ENCODE measurements at regions not wholly inside any gene's neighbourhood (a gene's known extent, or its start where the extent isn't known, plus 50 kb on each side); places are given as distances from the start of the nearest gene placed in this dataset.

GRCh38 chr1:56374026-56374974, 205.1 kb downstream of the PLPP3 start:
- H3K4me1 ChIP-seq (ENCODE audit: control insufficient read depth, insufficient read depth, low read length) = peaks cover 37% of the 10 kb centered on the region
- H3K4me3 ChIP-seq (ENCODE audit: low read length) = peak overlapping the region; percentile 59
- H3K27me3 ChIP-seq (replicated peaks; ENCODE audit: control insufficient read depth, insufficient read depth, low read length) = no peaks in the 10 kb centered on the region
- H3K9ac ChIP-seq (ENCODE audit: low read length) = no peak overlapping the region
- no peak for DNase-seq (ENCODE audit: low read depth)
- no peaks in the 10 kb centered on the region for H3K9me3 ChIP-seq (ENCODE audit: control insufficient read depth, low read length)
- no peaks in the 10 kb centered on the region for H3K36me3 ChIP-seq (ENCODE audit: control insufficient read depth, insufficient read depth, low read length, severe bottlenecking)

DNA sequence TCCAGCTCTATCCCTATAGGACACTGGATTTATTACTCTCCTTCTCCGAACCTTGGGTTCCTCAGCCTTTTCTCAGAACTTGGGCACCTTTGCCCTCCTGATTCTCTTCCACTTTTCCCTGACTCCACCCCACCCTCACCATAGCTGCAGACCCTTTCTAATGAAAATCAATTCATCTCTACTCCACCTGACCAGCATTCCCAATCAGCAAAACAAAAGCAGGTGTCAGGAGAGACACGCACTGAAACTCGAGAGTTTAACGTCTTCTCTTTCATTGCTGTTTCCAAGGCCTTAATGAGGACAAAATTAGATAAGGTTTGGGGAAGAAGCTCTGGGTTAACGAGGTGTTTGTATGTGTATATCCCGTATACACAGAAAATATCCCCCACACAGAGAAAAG, 208.8 kb downstream of the PLPP3 start:
- Histone ChIP-seq H3K27me3 (replicated peaks; ENCODE audit: control insufficient read depth, insufficient read depth, low read length) (no peaks in the 10 kb centered on the region), H3K4me3 (ENCODE audit: low read length) (no peak overlapping the region), H3K36me3 (ENCODE audit: control insufficient read depth, insufficient read depth, low read length, severe bottlenecking) (no peaks in the 10 kb centered on the region), H3K9me3 (ENCODE audit: control insufficient read depth, low read length) (no peaks in the 10 kb centered on the region), H3K9ac (ENCODE audit: low read length) (no peak overlapping the region), H3K4me1 (ENCODE audit: control insufficient read depth, insufficient read depth, low read length) (peaks cover 21% of the 10 kb centered on the region)
- DNase-seq (ENCODE audit: low read depth) = no peak

DNA sequence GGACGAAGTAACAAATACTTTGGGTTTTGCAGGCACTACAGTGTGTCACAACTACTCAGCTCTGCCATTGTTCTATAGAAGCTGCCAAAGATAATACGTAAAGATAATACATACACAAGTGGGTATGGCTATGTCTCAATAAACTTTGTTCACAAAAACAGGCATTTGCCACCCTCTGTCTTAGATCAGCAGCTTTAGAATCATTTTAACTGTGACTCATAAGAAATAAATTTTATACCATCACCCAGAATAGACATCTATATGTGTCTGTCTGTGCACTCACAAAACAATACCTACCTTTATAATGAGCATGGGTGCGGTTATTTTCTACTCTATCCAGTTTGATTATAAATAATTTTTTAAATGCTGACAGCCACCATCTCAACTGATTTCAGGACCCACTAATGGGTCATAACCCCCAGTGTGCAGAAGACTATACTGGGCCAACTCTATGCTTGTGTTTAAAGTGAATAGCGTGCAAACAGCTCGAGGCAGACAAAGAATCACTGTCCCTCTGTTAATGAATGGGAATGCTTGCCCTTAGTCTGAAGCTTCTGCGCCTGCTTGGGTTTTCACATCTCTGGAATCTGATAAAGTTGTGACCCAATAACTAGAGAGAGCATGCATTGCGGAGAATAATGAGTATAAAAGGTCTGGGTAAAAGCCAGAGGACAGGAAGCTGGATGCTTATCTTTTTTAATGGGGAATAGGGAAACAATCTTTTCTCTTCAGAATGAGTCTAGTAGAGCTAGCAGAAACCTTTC, 216.2 kb downstream of the PLPP3 start:
- H3K9ac ChIP-seq (ENCODE audit: low read length) = no peak overlapping the region
- no peaks in the 10 kb centered on the region for H3K9me3 ChIP-seq (ENCODE audit: control insufficient read depth, low read length)
- no peak overlapping the region for H3K4me3 ChIP-seq (ENCODE audit: low read length)
- no peak for DNase-seq (ENCODE audit: low read depth)
- no peaks in the 10 kb centered on the region for H3K27me3 ChIP-seq (replicated peaks; ENCODE audit: control insufficient read depth, insufficient read depth, low read length)
- H3K4me1 ChIP-seq (ENCODE audit: control insufficient read depth, insufficient read depth, low read length) = no peaks in the 10 kb centered on the region
- no peaks in the 10 kb centered on the region for H3K36me3 ChIP-seq (ENCODE audit: control insufficient read depth, insufficient read depth, low read length, severe bottlenecking)

GRCh38 chr1:56360021-56360420, 219.3 kb downstream of the PLPP3 start:
- no peaks in the 10 kb centered on the region for H3K36me3 ChIP-seq (ENCODE audit: control insufficient read depth, insufficient read depth, low read length, severe bottlenecking)
- no peak overlapping the region for H3K4me3 ChIP-seq (ENCODE audit: low read length)
- no peaks in the 10 kb centered on the region for H3K4me1 ChIP-seq (ENCODE audit: control insufficient read depth, insufficient read depth, low read length)
- no peaks in the 10 kb centered on the region for H3K27me3 ChIP-seq (replicated peaks; ENCODE audit: control insufficient read depth, insufficient read depth, low read length)
- no peaks in the 10 kb centered on the region for H3K9me3 ChIP-seq (ENCODE audit: control insufficient read depth, low read length)
- DNase-seq (ENCODE audit: low read depth) = no peak
- H3K9ac ChIP-seq (ENCODE audit: low read length) = no peak overlapping the region

DNA sequence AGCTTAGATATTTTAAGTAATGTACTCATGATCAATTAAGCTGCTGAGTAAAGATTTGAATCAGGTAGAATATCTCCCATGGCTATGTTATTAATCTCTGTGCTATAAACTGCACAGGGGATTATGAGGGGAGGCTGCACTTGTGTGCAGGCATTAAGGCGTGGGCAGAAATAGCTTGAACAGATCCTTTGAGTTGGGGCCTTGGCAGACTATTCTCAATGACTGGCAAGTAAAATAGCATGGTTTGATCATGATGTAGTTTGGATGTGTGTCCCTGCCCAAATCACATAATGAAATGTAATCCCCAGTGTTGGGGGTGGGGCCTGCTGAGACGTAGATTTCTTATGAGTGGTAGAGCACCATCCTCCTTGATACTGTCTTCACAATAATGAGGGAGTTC, 220.3 kb downstream of the PLPP3 start:
- Histone ChIP-seq H3K36me3 (ENCODE audit: control insufficient read depth, insufficient read depth, low read length, severe bottlenecking) (no peaks in the 10 kb centered on the region), H3K9ac (ENCODE audit: low read length) (no peak overlapping the region), H3K9me3 (ENCODE audit: control insufficient read depth, low read length) (no peaks in the 10 kb centered on the region), H3K4me1 (ENCODE audit: control insufficient read depth, insufficient read depth, low read length) (no peaks in the 10 kb centered on the region), H3K27me3 (replicated peaks; ENCODE audit: control insufficient read depth, insufficient read depth, low read length) (no peaks in the 10 kb centered on the region), H3K4me3 (ENCODE audit: low read length) (no peak overlapping the region)
- DNase-seq (ENCODE audit: low read depth) = no peak

DNA sequence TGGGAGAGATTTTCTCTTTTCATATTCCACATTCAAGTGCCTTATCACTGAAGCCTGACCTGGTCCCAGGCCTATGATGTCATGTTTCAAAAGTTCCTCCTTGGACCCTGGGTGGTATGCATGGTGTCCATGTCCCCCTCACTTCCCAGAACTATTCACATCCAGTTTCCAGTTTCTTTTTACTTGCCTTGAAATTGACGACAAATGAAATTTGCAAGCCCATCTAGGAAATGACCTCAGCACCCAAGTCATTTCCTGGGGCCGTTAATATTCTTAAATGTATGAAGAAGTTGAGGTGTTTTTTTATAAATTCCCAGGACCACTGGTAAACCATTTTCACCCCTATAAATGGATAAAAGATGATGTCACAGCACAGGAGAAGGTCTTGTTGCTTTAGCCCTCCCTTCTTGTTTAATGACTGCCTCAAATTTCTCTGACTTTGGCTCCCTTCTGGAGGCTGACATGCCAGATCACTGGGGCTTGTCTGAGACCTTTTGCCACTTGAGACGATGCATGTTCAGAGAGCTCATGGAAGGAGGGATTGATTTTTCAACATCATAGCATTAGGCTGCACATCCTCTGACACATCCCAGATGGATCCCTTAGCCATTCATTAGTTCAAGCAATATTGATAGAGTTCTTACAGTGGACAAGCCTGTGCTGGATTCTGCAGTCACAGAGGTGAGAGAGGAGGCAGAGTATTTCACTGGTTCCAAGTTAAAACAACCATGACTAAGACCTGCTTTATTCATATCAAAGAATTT, 221.3 kb downstream of the PLPP3 start:
- Histone ChIP-seq H3K9me3 (ENCODE audit: control insufficient read depth, low read length) (no peaks in the 10 kb centered on the region), H3K4me1 (ENCODE audit: control insufficient read depth, insufficient read depth, low read length) (no peaks in the 10 kb centered on the region), H3K9ac (ENCODE audit: low read length) (no peak overlapping the region), H3K27me3 (replicated peaks; ENCODE audit: control insufficient read depth, insufficient read depth, low read length) (no peaks in the 10 kb centered on the region), H3K4me3 (ENCODE audit: low read length) (no peak overlapping the region), H3K36me3 (ENCODE audit: control insufficient read depth, insufficient read depth, low read length, severe bottlenecking) (no peaks in the 10 kb centered on the region)
- no peak for DNase-seq (ENCODE audit: low read depth)

- H3K27me3 ChIP-seq (replicated peaks; ENCODE audit: control insufficient read depth, insufficient read depth, low read length) = no peaks in the 10 kb centered on the region
- no peaks in the 10 kb centered on the region for H3K4me1 ChIP-seq (ENCODE audit: control insufficient read depth, insufficient read depth, low read length)
- no peak overlapping the region for H3K9ac ChIP-seq (ENCODE audit: low read length)
- H3K36me3 ChIP-seq (ENCODE audit: control insufficient read depth, insufficient read depth, low read length, severe bottlenecking) = no peaks in the 10 kb centered on the region
- H3K9me3 ChIP-seq (ENCODE audit: control insufficient read depth, low read length) = no peaks in the 10 kb centered on the region
- DNase-seq (ENCODE audit: low read depth) = no peak
- H3K4me3 ChIP-seq (ENCODE audit: low read length) = no peak overlapping the region
Observed at GRCh38 chr1:56356376-56356990, 222.9 kb downstream of the PLPP3 start.

GRCh38 chr1:56355918-56356317, 223.4 kb downstream of the PLPP3 start:
- DNase-seq (ENCODE audit: low read depth) = no peak
- no peak overlapping the region for H3K4me3 ChIP-seq (ENCODE audit: low read length)
- no peaks in the 10 kb centered on the region for H3K9me3 ChIP-seq (ENCODE audit: control insufficient read depth, low read length)
- no peak overlapping the region for H3K9ac ChIP-seq (ENCODE audit: low read length)
- H3K4me1 ChIP-seq (ENCODE audit: control insufficient read depth, insufficient read depth, low read length) = no peaks in the 10 kb centered on the region
- H3K27me3 ChIP-seq (replicated peaks; ENCODE audit: control insufficient read depth, insufficient read depth, low read length) = no peaks in the 10 kb centered on the region
- H3K36me3 ChIP-seq (ENCODE audit: control insufficient read depth, insufficient read depth, low read length, severe bottlenecking) = no peaks in the 10 kb centered on the region

DNA sequence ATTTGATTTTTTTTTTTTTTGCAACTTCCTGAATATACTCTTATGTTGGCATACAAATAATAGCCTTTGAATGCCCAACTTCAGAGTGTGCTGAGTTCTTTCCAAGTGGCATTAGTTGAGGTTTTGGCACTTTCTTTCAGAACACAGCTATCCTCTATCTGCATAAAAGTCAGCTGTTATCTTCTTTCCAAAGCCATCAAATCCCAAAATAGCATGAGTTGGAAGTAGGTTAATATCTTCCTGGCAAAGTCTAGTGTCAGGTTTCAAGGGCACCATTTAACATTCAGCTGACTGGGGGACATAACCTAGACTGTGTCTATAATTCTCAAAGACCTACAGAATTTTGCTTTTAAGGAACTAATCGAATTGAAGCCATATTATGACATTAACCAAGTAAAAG, 223.9 kb downstream of the PLPP3 start:
- H3K9ac ChIP-seq (ENCODE audit: low read length) = no peak overlapping the region
- DNase-seq (ENCODE audit: low read depth) = no peak
- no peaks in the 10 kb centered on the region for H3K9me3 ChIP-seq (ENCODE audit: control insufficient read depth, low read length)
- H3K36me3 ChIP-seq (ENCODE audit: control insufficient read depth, insufficient read depth, low read length, severe bottlenecking) = no peaks in the 10 kb centered on the region
- no peak overlapping the region for H3K4me3 ChIP-seq (ENCODE audit: low read length)
- no peaks in the 10 kb centered on the region for H3K4me1 ChIP-seq (ENCODE audit: control insufficient read depth, insufficient read depth, low read length)
- no peaks in the 10 kb centered on the region for H3K27me3 ChIP-seq (replicated peaks; ENCODE audit: control insufficient read depth, insufficient read depth, low read length)

DNA sequence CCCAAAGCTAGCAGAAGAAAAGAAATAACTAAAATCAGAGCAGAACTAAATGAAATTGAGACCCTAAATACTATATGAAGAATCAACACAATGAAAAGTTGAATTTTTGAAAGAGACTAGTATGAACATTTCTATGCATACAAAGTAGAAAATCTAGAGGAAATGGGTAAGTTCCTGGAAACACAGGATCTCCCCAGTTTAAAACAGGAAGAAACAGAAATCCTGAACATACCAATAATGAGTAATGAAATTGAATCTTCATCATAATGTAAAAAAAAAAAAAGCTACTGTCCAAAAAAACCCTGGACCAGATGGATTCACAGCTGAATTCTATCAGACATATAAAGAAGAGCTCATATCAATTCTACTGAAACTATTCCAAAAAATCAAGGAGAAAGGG, 233.5 kb downstream of the PLPP3 start:
- H3K36me3 ChIP-seq (ENCODE audit: control insufficient read depth, insufficient read depth, low read length, severe bottlenecking) = no peaks in the 10 kb centered on the region
- peaks cover 13% of the 10 kb centered on the region for H3K9me3 ChIP-seq (ENCODE audit: control insufficient read depth, low read length)
- DNase-seq (ENCODE audit: low read depth) = no peak
- no peaks in the 10 kb centered on the region for H3K27me3 ChIP-seq (replicated peaks; ENCODE audit: control insufficient read depth, insufficient read depth, low read length)
- no peaks in the 10 kb centered on the region for H3K4me1 ChIP-seq (ENCODE audit: control insufficient read depth, insufficient read depth, low read length)
- no peak overlapping the region for H3K4me3 ChIP-seq (ENCODE audit: low read length)
- H3K9ac ChIP-seq (ENCODE audit: low read length) = no peak overlapping the region

DNA sequence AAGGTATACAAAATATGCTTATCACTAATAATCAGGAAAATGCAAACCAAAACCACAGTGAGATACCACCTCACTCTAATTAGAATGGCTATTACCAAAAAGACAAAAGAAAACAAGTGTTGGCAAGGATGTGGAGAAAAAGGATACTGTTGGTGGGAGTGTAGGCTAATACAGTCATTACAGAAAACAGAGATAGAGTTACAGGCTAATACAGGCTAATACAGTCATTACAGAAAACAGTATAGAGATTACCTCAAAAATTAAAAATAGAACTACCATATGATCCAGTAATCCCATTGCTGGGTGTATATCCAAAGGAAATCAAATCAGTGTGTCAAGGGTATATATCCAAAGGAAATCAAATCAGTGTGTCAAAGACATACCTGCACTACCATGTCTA, 238.4 kb downstream of the PLPP3 start:
- H3K9ac ChIP-seq (ENCODE audit: low read length) = no peak overlapping the region
- no peak overlapping the region for H3K4me3 ChIP-seq (ENCODE audit: low read length)
- H3K27me3 ChIP-seq (replicated peaks; ENCODE audit: control insufficient read depth, insufficient read depth, low read length) = no peaks in the 10 kb centered on the region
- peaks cover 10% of the 10 kb centered on the region for H3K4me1 ChIP-seq (ENCODE audit: control insufficient read depth, insufficient read depth, low read length)
- H3K9me3 ChIP-seq (ENCODE audit: control insufficient read depth, low read length) = no peaks in the 10 kb centered on the region
- H3K36me3 ChIP-seq (ENCODE audit: control insufficient read depth, insufficient read depth, low read length, severe bottlenecking) = no peaks in the 10 kb centered on the region
- DNase-seq (ENCODE audit: low read depth) = no peak
